HL-60 (cell line): ENCODE measurements at regions not wholly inside any gene's neighbourhood (a gene's known extent, or its start where the extent isn't known, plus 50 kb on each side); places are given as distances from the start of the nearest gene placed in this dataset.

Source experiments
- POLR2AphosphoS5 ChIP-seq: IDR thresholded peaks from 2 replicates; pipeline ENCODE4 v1.6.1; 2012; ENCODE audit warnings: low read depth
- TF ChIP-seq, protein P1 (sequence below): IDR thresholded peaks from one replicate; pipeline ENCODE4 v1.5.1; 2011; ENCODE audit warnings: low read length, control low read depth, inconsistent platforms; ENCODE audit not compliant: insufficient read depth

DNA sequence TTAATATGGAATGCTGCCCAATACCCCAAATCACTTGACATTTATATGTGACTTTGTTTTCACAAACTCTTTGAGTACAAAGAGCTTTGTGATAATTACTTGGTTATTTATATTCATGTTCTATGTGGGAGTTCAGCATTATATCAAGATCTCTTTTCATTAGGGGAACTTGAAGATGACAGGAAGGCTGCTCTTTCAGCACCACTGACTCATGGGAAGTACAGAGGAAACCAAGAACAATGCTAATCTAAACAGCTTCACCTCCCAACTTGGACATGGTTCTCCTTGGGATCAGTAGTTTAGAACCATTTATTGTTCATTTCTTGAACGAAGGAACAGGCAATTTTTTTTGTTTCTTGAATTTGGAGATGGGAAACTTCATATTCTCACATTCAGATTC, 184.0 kb upstream of the AFF2 start:
- TF ChIP-seq, protein P1, sequence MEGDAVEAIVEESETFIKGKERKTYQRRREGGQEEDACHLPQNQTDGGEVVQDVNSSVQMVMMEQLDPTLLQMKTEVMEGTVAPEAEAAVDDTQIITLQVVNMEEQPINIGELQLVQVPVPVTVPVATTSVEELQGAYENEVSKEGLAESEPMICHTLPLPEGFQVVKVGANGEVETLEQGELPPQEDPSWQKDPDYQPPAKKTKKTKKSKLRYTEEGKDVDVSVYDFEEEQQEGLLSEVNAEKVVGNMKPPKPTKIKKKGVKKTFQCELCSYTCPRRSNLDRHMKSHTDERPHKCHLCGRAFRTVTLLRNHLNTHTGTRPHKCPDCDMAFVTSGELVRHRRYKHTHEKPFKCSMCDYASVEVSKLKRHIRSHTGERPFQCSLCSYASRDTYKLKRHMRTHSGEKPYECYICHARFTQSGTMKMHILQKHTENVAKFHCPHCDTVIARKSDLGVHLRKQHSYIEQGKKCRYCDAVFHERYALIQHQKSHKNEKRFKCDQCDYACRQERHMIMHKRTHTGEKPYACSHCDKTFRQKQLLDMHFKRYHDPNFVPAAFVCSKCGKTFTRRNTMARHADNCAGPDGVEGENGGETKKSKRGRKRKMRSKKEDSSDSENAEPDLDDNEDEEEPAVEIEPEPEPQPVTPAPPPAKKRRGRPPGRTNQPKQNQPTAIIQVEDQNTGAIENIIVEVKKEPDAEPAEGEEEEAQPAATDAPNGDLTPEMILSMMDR: no peak
- no peak for TF ChIP-seq POLR2AphosphoS5
